OCI-LY7 (cell line): ENCODE measurements at regions not wholly inside any gene's neighbourhood (a gene's known extent, or its start where the extent isn't known, plus 50 kb on each side); places are given as distances from the start of the nearest gene placed in this dataset.

ENCODE experiments used
- BruUV-seq: library from RNA; stranded (reverse); fragments of 400-500 nt; replicated peaks from 2 replicates; lab custom pipeline; 2021; lab: Mats Ljungman, UMichigan
- CTCF ChIA-PET: fragments of 300-600 bp; sonication (Branson Sonifier 250); formaldehyde crosslinking; loops from one replicate; lab custom pipeline; 2022; ENCODE audit warnings: antibody characterized with exemption; ENCODE audit not compliant: unreplicated experiment; lab: Charles Lee
- POLR2A ChIA-PET: fragments of 300-600 bp; sonication (Branson Sonifier 250); formaldehyde crosslinking; loops from one replicate; lab custom pipeline; 2022; ENCODE audit warnings: antibody characterized with exemption; lab: Charles Lee
- DNase-seq: peaks from one replicate; pipeline ENCODE4 v3.0.0-alpha.2; 2015; ENCODE audit warnings: low spot score
- H2AFZ ChIP-seq: fragments of 200-600 bp; sonication (generic), shearing (Covaris generic); 2 replicates; pipeline ENCODE4 v1.6.1; 2014; ENCODE audit warnings: mild to moderate bottlenecking, antibody characterized with exemption, low read length, moderate library complexity
- H3K27ac ChIP-seq: fragments of 200-600 bp; sonication (generic); 2 replicates; pipeline ENCODE4 v1.5.1; 2014; ENCODE audit warnings: mixed run types, low read depth, mild to moderate bottlenecking, moderate library complexity, low read length, inconsistent platforms; ENCODE audit not compliant: poor library complexity, severe bottlenecking
- H3K36me3 ChIP-seq: fragments of 200-600 bp; sonication (generic); 2 replicates; pipeline ENCODE4 v1.6.1; 2014; ENCODE audit warnings: mild to moderate bottlenecking, antibody characterized with exemption, low read length, moderate library complexity, mixed read lengths; ENCODE audit not compliant: insufficient read depth
- H3K4me1 ChIP-seq: fragments of 200-600 bp; sonication (generic); 2 replicates; pipeline ENCODE4 v1.5.1; 2014; ENCODE audit warnings: mild to moderate bottlenecking, low read length; ENCODE audit not compliant: insufficient read depth, poor library complexity, severe bottlenecking
- H3K4me2 ChIP-seq: fragments of 200-600 bp; sonication (generic); 2 replicates; pipeline ENCODE4 v1.6.1; 2014; ENCODE audit warnings: mild to moderate bottlenecking, low read length
- H3K4me3 ChIP-seq: fragments of 200-600 bp; sonication (generic); 2 replicates; pipeline ENCODE4 v1.5.1; 2014; ENCODE audit warnings: mild to moderate bottlenecking, low read depth, low read length; ENCODE audit not compliant: poor library complexity, severe bottlenecking
- H3K79me2 ChIP-seq: fragments of 200-600 bp; sonication (generic); 2 replicates; pipeline ENCODE4 v1.6.1; 2016; ENCODE audit warnings: low read depth, mild to moderate bottlenecking, low read length, moderate library complexity, mixed read lengths; ENCODE audit not compliant: insufficient read depth
- H3K9me2 ChIP-seq: fragments of 200-600 bp; sonication (generic); 2 replicates; pipeline ENCODE4 v1.6.1; 2016; ENCODE audit warnings: mild to moderate bottlenecking, low read length, mixed read lengths; ENCODE audit not compliant: insufficient read depth
- H3K9me3 ChIP-seq: fragments of 200-600 bp; sonication (generic); 2 replicates; pipeline ENCODE4 v1.6.1; 2014; ENCODE audit warnings: mild to moderate bottlenecking, mixed run types, low read length, mixed read lengths
- H4K20me1 ChIP-seq: fragments of 200-600 bp; sonication (generic); 2 replicates; pipeline ENCODE4 v1.6.1; 2014; ENCODE audit warnings: mild to moderate bottlenecking, antibody characterized with exemption, low read length, moderate library complexity, mixed read lengths; ENCODE audit not compliant: insufficient read depth
- EZH2phosphoT487 ChIP-seq: fragments of 200-600 bp; sonication (generic); IDR thresholded peaks from 2 replicates; pipeline ENCODE4 v1.6.1; 2018; ENCODE audit warnings: low read depth, borderline replicate concordance, mild to moderate bottlenecking, mixed run types, antibody characterized with exemption, low read length, moderate library complexity, mixed read lengths
- intact Hi-C: fragments of 100-400 bp; cut with micrococcal nuclease; formaldehyde crosslinking; loops from one replicate; pipeline ENCODE4 v1.10.0; 2022; ENCODE audit not compliant: unreplicated experiment
- TF ChIP-seq, protein P1 (sequence below): fragments of 200-600 bp; sonication (generic); conservative IDR thresholded peaks from 2 replicates; pipeline ENCODE4 v1.5.1; 2014; ENCODE audit warnings: mild to moderate bottlenecking, antibody characterized with exemption, low read length, moderate library complexity, mixed read lengths

DNA sequence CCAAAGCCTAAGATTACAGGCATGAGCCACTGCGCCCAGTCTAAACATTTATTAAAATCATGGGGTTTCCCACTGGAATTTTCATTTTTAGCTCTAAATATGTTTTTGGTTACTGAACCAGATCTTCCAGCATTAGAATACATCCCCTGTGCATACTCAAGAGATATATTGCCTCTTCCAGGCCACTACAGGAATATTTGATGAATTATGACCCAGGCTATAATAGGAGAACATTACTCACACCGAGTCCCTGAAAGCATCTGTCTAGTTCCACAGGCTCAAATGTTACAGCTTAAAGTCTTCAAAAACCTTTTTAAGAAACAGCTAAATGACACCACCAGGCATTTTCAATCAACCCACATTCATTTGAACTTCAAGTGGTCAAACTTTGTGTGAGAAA lies 50.4 kb upstream of the GRM8 start:
- intact Hi-C loops: no loop called here
- ChIA-PET CTCF (no interaction called here), POLR2A (interaction anchor here (0.7 to 1.6 kb wide), 2 partner anchors 8 to 17 kb away, joined by 3 read pairs; no protein-coding TSS in a partner anchor)

More for the DNA sequence above, 50.4 kb upstream of the GRM8 start:
- Histone ChIP-seq H2AFZ (no peak overlapping the region), H4K20me1 (no peaks in the 10 kb centered on the region), H3K4me2 (no peak overlapping the region), H3K79me2 (no peaks in the 10 kb centered on the region), H3K4me1 (no peaks in the 10 kb centered on the region), H3K36me3 (no peaks in the 10 kb centered on the region), H3K9me3 (no peaks in the 10 kb centered on the region), H3K9me2 (no peaks in the 10 kb centered on the region), H3K27ac (no peak overlapping the region), H3K4me3 (no peak overlapping the region)
- no peak for TF ChIP-seq EZH2phosphoT487
- TF ChIP-seq, protein P1, sequence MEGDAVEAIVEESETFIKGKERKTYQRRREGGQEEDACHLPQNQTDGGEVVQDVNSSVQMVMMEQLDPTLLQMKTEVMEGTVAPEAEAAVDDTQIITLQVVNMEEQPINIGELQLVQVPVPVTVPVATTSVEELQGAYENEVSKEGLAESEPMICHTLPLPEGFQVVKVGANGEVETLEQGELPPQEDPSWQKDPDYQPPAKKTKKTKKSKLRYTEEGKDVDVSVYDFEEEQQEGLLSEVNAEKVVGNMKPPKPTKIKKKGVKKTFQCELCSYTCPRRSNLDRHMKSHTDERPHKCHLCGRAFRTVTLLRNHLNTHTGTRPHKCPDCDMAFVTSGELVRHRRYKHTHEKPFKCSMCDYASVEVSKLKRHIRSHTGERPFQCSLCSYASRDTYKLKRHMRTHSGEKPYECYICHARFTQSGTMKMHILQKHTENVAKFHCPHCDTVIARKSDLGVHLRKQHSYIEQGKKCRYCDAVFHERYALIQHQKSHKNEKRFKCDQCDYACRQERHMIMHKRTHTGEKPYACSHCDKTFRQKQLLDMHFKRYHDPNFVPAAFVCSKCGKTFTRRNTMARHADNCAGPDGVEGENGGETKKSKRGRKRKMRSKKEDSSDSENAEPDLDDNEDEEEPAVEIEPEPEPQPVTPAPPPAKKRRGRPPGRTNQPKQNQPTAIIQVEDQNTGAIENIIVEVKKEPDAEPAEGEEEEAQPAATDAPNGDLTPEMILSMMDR: no peak
- BruUV-seq: no TSS peak
- DNase-seq: no peak
